Mesendoderm (in vitro differentiated cells): ENCODE measurements at regions not wholly inside any gene's neighbourhood (a gene's known extent, or its start where the extent isn't known, plus 50 kb on each side); places are given as distances from the start of the nearest gene placed in this dataset. TPM values are rescaled to one million over a fixed set of nuclear protein-coding genes. Genes with fewer than 3 reads are reported as not detected.

ENCODE experiments used
- DNase-seq: peaks from one replicate; pipeline ENCODE4 v3.0.0; 2013
- H2AK5ac ChIP-seq: 2 replicates; pipeline ENCODE4 v1.6.1; 2013; ENCODE audit warnings: low read length, inconsistent platforms
- H2BK120ac ChIP-seq: 2 replicates; pipeline ENCODE4 v1.6.1; 2013; ENCODE audit warnings: low read depth, mild to moderate bottlenecking, low read length, moderate library complexity, mixed read lengths
- H2BK15ac ChIP-seq: replicated peaks from 2 replicates; pipeline ENCODE4 v1.6.1; 2013; ENCODE audit warnings: low read depth, mild to moderate bottlenecking, moderate library complexity
- H2BK5ac ChIP-seq: 2 replicates; pipeline ENCODE4 v1.6.1; 2013; ENCODE audit warnings: low read length, inconsistent platforms
- H3K18ac ChIP-seq: 2 replicates; pipeline ENCODE4 v1.6.1; 2013; ENCODE audit warnings: mild to moderate bottlenecking, low read length, mixed read lengths
- H3K23ac ChIP-seq: one replicate; pipeline ENCODE4 v1.6.1; 2013; ENCODE audit warnings: low read length
- H3K27ac ChIP-seq: 2 replicates; pipeline ENCODE4 v1.5.1; 2013; ENCODE audit warnings: low read depth, mild to moderate bottlenecking, inconsistent platforms, low read length, moderate library complexity
- H3K27me3 ChIP-seq: 2 replicates; pipeline ENCODE4 v1.6.1; 2013; ENCODE audit warnings: low read length, control low read depth, mild to moderate bottlenecking, inconsistent platforms; ENCODE audit not compliant: insufficient read depth, poor library complexity
- H3K36me3 ChIP-seq: 2 replicates; pipeline ENCODE4 v1.6.1; 2013; ENCODE audit warnings: low read length, inconsistent platforms; ENCODE audit not compliant: control insufficient read depth, insufficient read depth
- H3K4ac ChIP-seq: one replicate; pipeline ENCODE4 v1.6.1; 2013; ENCODE audit warnings: low read depth, mild to moderate bottlenecking, low read length, moderate library complexity
- H3K4me1 ChIP-seq: 2 replicates; pipeline ENCODE4 v1.6.1; 2013; ENCODE audit warnings: low read depth, low read length, inconsistent platforms; ENCODE audit not compliant: control insufficient read depth
- H3K4me2 ChIP-seq: 2 replicates; pipeline ENCODE4 v1.6.1; 2013; ENCODE audit warnings: low read length
- H3K4me3 ChIP-seq: 2 replicates; pipeline ENCODE4 v1.5.1; 2013; ENCODE audit warnings: mild to moderate bottlenecking, low read length
- H3K56ac ChIP-seq: one replicate; pipeline ENCODE4 v1.6.1; 2013; ENCODE audit warnings: low read length
- H3K79me1 ChIP-seq: 2 replicates; pipeline ENCODE4 v1.6.1; 2013; ENCODE audit warnings: low read length, inconsistent platforms
- H3K79me2 ChIP-seq: 2 replicates; pipeline ENCODE4 v1.6.1; 2013; ENCODE audit warnings: mild to moderate bottlenecking, low read length; ENCODE audit not compliant: control insufficient read depth, insufficient read depth
- H3K9ac ChIP-seq: 2 replicates; pipeline ENCODE4 v1.6.1; 2013; ENCODE audit warnings: low read length, inconsistent platforms
- H4K5ac ChIP-seq: one replicate; pipeline ENCODE4 v1.6.1; 2013; ENCODE audit warnings: low read length
- H4K8ac ChIP-seq: one replicate; pipeline ENCODE4 v1.6.1; 2013; ENCODE audit warnings: low read depth, mild to moderate bottlenecking, control low read depth, low read length, moderate library complexity
- WGBS: extraction: QIAGEN DNeasy Blood & Tissue Kit; methylation state at CpG from one replicate; pipeline ENCODE4 v1.1.7; 2013; ENCODE audit warnings: low lambda C conversion rate, missing lambda C conversion rate; ENCODE audit not compliant: insufficient coverage; ENCODE audit errors: extremely low coverage; 5-methylcytosine and 5-hydroxymethylcytosine counted together
- small RNA-seq: library from polyadenylated mRNA; stranded (forward); fragments of <200 nt; extraction: miRNeasy Mini kit (QIAGEN cat#:217004); gene quantifications from one replicate; pipeline ENCODE3, GENCODE V24; 2013; ENCODE audit not compliant: insufficient read depth

- Histone ChIP-seq H3K4ac (no peak overlapping the region), H3K36me3 (no peaks in the 10 kb centered on the region), H3K4me1 (no peaks in the 10 kb centered on the region), H3K79me1 (no peaks in the 10 kb centered on the region), H2BK120ac (no peak overlapping the region), H3K9ac (no peak overlapping the region), H3K27ac (no peak overlapping the region), H3K79me2 (no peaks in the 10 kb centered on the region), H2BK15ac (no peak overlapping the region), H3K4me2 (no peak overlapping the region), H2AK5ac (no peak overlapping the region), H3K4me3 (no peak overlapping the region), H4K8ac (no peak overlapping the region), H3K18ac (no peak overlapping the region), H2BK5ac (no peak overlapping the region), H4K5ac (no peak overlapping the region), H3K27me3 (no peaks in the 10 kb centered on the region), H3K23ac (no peak overlapping the region), H3K56ac (no peak overlapping the region)
- WGBS: no CpG with 5 or more reads among the region's 5 CpGs
- DNase-seq: no peak
These were observed 56.3 kb upstream of the CPNE8 start for GRCh38 chr12:38961683-38962082.

GRCh38 chr12:38961012-38961411 is 55.6 kb upstream of the CPNE8 start:
- Histone ChIP-seq H4K8ac (no peak overlapping the region), H3K4me1 (no peaks in the 10 kb centered on the region), H3K4me3 (no peak overlapping the region), H3K4ac (no peak overlapping the region), H3K18ac (no peak overlapping the region), H2BK15ac (no peak overlapping the region), H3K79me1 (no peaks in the 10 kb centered on the region), H3K36me3 (no peaks in the 10 kb centered on the region), H4K5ac (no peak overlapping the region), H2BK120ac (no peak overlapping the region), H2BK5ac (no peak overlapping the region), H3K23ac (no peak overlapping the region), H3K27ac (no peak overlapping the region), H2AK5ac (no peak overlapping the region), H3K27me3 (no peaks in the 10 kb centered on the region), H3K56ac (no peak overlapping the region), H3K4me2 (no peak overlapping the region), H3K9ac (no peak overlapping the region), H3K79me2 (no peaks in the 10 kb centered on the region)
- no peak for DNase-seq
- WGBS: no CpG with 5 or more reads among the region's 1 CpG

GRCh38 chr12:38956337-38956736 is 50.9 kb upstream of the CPNE8 start:
- no peak overlapping the region for H3K18ac ChIP-seq
- no peak overlapping the region for H2AK5ac ChIP-seq
- H3K36me3 ChIP-seq: no peaks in the 10 kb centered on the region
- no peak overlapping the region for H3K9ac ChIP-seq
- H4K8ac ChIP-seq: no peak overlapping the region
- H4K5ac ChIP-seq: no peak overlapping the region
- H3K79me1 ChIP-seq: no peaks in the 10 kb centered on the region
- DNase-seq: peak; percentile 29
- H3K4me3 ChIP-seq: no peak overlapping the region
- H3K23ac ChIP-seq: no peak overlapping the region
- H3K27ac ChIP-seq: no peak overlapping the region
- no peaks in the 10 kb centered on the region for H3K79me2 ChIP-seq
- no peak overlapping the region for H3K4ac ChIP-seq
- H3K4me2 ChIP-seq: no peak overlapping the region
- H2BK120ac ChIP-seq: no peak overlapping the region
- no peak overlapping the region for H3K56ac ChIP-seq
- H3K27me3 ChIP-seq: no peaks in the 10 kb centered on the region
- no peak overlapping the region for H2BK5ac ChIP-seq
- no peaks in the 10 kb centered on the region for H3K4me1 ChIP-seq
- no peak overlapping the region for H2BK15ac ChIP-seq

Small RNAs in the stretch of these regions (small RNA-seq; reads per million reads assigned to genes)
- gene AC084373.1: not detected
